ENCODE measurements at regions not wholly inside any gene's neighbourhood (a gene's known extent, or its start where the extent isn't known, plus 50 kb on each side); places are given as distances from the start of the nearest gene placed in this dataset.
"Not testable (repeated sequence)": the region's sequence is repeated elsewhere in the genome, so short reads cannot be mapped to it uniquely, and the experiment has no call there.

DNA sequence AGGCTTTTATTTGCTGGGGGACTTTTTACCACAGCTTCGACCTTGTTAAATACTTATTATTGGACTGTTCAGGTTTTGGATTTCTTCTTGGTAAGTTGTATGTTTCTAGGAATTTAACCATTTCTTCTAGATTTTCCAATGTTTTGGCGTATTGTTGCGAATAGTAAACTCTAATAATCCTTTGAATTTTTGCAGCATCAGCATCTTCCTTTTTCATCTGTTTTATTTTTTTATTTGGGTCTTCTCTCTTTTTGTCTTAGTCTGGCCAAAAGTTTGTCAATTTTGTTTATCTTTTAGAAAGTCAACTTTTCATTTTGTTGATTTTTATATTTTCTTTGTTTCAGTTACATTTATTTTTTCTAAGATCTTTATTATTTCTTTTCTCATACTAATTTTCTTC, 1272.0 kb downstream of the HACE1 start:
- no peak for DNase-seq
- H3K27ac Mint-ChIP-seq: no peak overlapping the region

GRCh38 chr6:103578115-103578514, 1281.6 kb downstream of the HACE1 start:
- ATAC-seq (no peak), DNase-seq (no peak)
- no peaks in the 10 kb centered on the region for H3K27me3 Mint-ChIP-seq
- peaks cover 5 to 13% of the 10 kb centered on the region in 2 donors for H3K9me3 Mint-ChIP-seq
- H3K27ac Mint-ChIP-seq: no peak overlapping the region
- H3K4me3 Mint-ChIP-seq: no peak overlapping the region
- no peaks in the 10 kb centered on the region for H3K4me1 Mint-ChIP-seq

More for the DNA sequence above, 1272.0 kb downstream of the HACE1 start:
- Mint-ChIP-seq H3K4me3 (no peak overlapping the region), H3K27me3 (no peaks in the 10 kb centered on the region), H3K4me1 (no peaks in the 10 kb centered on the region), H3K9me3 (peaks cover 6 to 16% of the 10 kb centered on the region in 2 donors)
- ATAC-seq: no peak

DNA sequence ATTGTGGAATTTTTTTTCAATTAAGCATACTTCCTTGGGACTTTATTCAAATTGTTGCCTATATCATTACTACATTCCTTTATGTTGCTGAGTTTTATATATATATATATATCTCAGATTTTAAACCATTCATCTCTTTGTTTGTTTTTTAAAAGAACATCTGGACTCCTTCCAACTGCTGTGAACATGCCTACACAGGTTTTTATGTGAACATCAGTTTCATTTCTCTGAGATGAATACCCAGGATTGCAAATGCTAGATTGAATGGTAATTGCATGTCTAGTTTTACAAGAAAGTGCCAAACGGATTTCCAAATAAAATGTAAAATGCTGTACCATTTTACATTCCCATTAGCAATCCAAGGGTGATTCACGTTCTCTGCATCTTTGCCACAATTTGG, 1289.3 kb downstream of the HACE1 start:
- no peak overlapping the region for H3K27ac Mint-ChIP-seq
- H3K4me1 Mint-ChIP-seq: no peaks in the 10 kb centered on the region
- DNase-seq: no peak
- H3K9me3 Mint-ChIP-seq: no peaks in the 10 kb centered on the region
- H3K4me3 Mint-ChIP-seq: no peak overlapping the region
- ATAC-seq: no peak
- no peaks in the 10 kb centered on the region for H3K27me3 Mint-ChIP-seq

DNA sequence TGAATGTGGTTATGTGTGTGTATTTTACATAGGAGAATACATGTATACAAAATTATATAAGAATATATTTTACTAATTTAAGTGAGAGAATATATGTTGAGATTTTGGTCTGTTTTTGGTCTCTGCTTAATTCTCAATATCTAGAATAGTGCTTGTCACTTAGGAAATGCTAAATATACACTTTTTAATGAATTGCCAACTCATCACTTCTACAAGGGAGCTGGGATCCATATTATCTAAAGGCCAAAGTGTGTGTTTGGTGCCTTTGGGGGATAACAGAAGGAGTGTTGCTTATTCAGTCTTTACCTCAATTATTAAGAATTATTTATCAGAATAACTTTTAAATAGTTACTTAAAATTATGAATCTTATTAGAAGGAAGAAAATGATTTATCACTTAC, 1304.8 kb downstream of the HACE1 start:
- Mint-ChIP-seq H3K27me3 (no peaks in the 10 kb centered on the region), H3K4me3 (no peak overlapping the region), H3K4me1 (no peaks in the 10 kb centered on the region), H3K9me3 (no peaks in the 10 kb centered on the region), H3K27ac (no peak overlapping the region)
- no peak for ATAC-seq
- DNase-seq: no peak

- H3K4me1 Mint-ChIP-seq: no peaks in the 10 kb centered on the region
- H3K9me3 Mint-ChIP-seq: peaks cover 7 to 22% of the 10 kb centered on the region in 2 donors
- no peak overlapping the region for H3K4me3 Mint-ChIP-seq
- DNase-seq: no peak
- H3K27ac Mint-ChIP-seq: no peak overlapping the region
- no peaks in the 10 kb centered on the region for H3K27me3 Mint-ChIP-seq
- no peak for ATAC-seq
Measured at GRCh38 chr6:103538381-103538780, 1321.3 kb downstream of the HACE1 start.

- no peak overlapping the region for H3K27ac Mint-ChIP-seq
- DNase-seq (no peak), ATAC-seq (no peak)
- no peaks in the 10 kb centered on the region for H3K27me3 Mint-ChIP-seq
- peaks cover 7 to 14% of the 10 kb centered on the region in 2 donors for H3K9me3 Mint-ChIP-seq
- H3K4me3 Mint-ChIP-seq: no peak overlapping the region
- H3K4me1 Mint-ChIP-seq: no peaks in the 10 kb centered on the region
Measured at GRCh38 chr6:103534814-103535213, 1324.9 kb downstream of the HACE1 start.

GRCh38 chr6:103534095-103534494, 1325.6 kb downstream of the HACE1 start:
- ATAC-seq (no peak), DNase-seq (no peak)
- Mint-ChIP-seq H3K4me3 (no peak overlapping the region), H3K9me3 (peaks cover 7 to 14% of the 10 kb centered on the region in 2 donors), H3K27me3 (no peaks in the 10 kb centered on the region), H3K4me1 (no peaks in the 10 kb centered on the region), H3K27ac (no peak overlapping the region)

GRCh38 chr6:103522045-103522444, 1337.7 kb downstream of the HACE1 start:
- Mint-ChIP-seq H3K4me3 (no peak overlapping the region), H3K27me3 (no peaks in the 10 kb centered on the region), H3K27ac (no peak overlapping the region), H3K9me3 (peaks cover 21 to 25% of the 10 kb centered on the region in 2 donors), H3K4me1 (no peaks in the 10 kb centered on the region)
- DNase-seq (no peak), ATAC-seq (no peak)

- no peaks in the 10 kb centered on the region for H3K9me3 Mint-ChIP-seq
- no peaks in the 10 kb centered on the region for H3K4me1 Mint-ChIP-seq
- H3K27me3 Mint-ChIP-seq: no peaks in the 10 kb centered on the region
- DNase-seq (no peak), ATAC-seq (no peak)
- no peak overlapping the region for H3K27ac Mint-ChIP-seq
- no peak overlapping the region for H3K4me3 Mint-ChIP-seq
Measured at GRCh38 chr6:103516336-103516735, 1343.4 kb downstream of the HACE1 start.

GRCh38 chr6:103507052-103507451, 1352.7 kb downstream of the HACE1 start:
- Mint-ChIP-seq H3K9me3 (peaks cover 0 to 4% of the 10 kb centered on the region in 2 donors), H3K27me3 (no peaks in the 10 kb centered on the region), H3K27ac (no peak overlapping the region), H3K4me1 (no peaks in the 10 kb centered on the region), H3K4me3 (no peak overlapping the region)
- DNase-seq (no peak), ATAC-seq (no peak)

GRCh38 chr6:103505155-103505518, 1354.6 kb downstream of the HACE1 start:
- DNase-seq (no peak), ATAC-seq (no peak)
- Mint-ChIP-seq H3K4me3 (no peak overlapping the region), H3K27ac (no peak overlapping the region), H3K9me3 (peaks cover 0 to 4% of the 10 kb centered on the region in 2 donors), H3K4me1 (no peaks in the 10 kb centered on the region), H3K27me3 (no peaks in the 10 kb centered on the region)

- ATAC-seq: no peak
- H3K4me1 Mint-ChIP-seq: no peaks in the 10 kb centered on the region
- no peak for DNase-seq
- H3K9me3 Mint-ChIP-seq: peaks cover 0 to 4% of the 10 kb centered on the region in 2 donors
- H3K4me3 Mint-ChIP-seq: no peak overlapping the region
- no peaks in the 10 kb centered on the region for H3K27me3 Mint-ChIP-seq
- H3K27ac Mint-ChIP-seq: no peak overlapping the region
Measured at GRCh38 chr6:103504501-103505154, 1355.1 kb downstream of the HACE1 start.

- not testable (repeated sequence) for H3K4me1 Mint-ChIP-seq, H3K4me3 Mint-ChIP-seq, H3K9me3 Mint-ChIP-seq, DNase-seq, ATAC-seq, H3K27me3 Mint-ChIP-seq, H3K27ac Mint-ChIP-seq
Measured at GRCh38 chr6:103496588-103496987, 1363.1 kb downstream of the HACE1 start.

GRCh38 chr6:103456652-103457051, 1403.1 kb downstream of the HACE1 start:
- DNase-seq (no peak), ATAC-seq (no peak)
- Mint-ChIP-seq H3K4me1 (no peaks in the 10 kb centered on the region), H3K27me3 (no peaks in the 10 kb centered on the region), H3K4me3 (no peak overlapping the region), H3K27ac (no peak overlapping the region), H3K9me3 (peaks cover 0 to 3% of the 10 kb centered on the region in 2 donors)

DNA sequence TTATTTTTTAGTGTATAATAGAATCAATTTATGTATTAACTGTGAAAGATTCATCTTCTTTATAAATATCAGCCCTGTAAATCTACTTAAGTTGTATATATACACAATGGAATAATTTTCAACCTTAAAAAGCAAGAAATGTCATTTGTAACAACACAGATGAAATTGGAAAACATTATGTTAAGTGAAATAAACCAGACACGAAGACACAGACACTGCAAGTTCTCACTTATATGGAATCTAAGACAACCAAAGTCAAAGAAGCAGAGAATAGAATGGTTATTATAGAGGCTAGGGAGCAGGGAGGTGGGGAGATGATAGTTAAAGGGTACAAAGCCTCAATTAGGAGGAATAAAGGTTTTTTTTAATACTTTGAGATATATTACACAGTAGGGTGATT, 1404.4 kb downstream of the HACE1 start:
- Mint-ChIP-seq H3K27me3 (no peaks in the 10 kb centered on the region), H3K9me3 (peaks cover 0 to 2% of the 10 kb centered on the region in 2 donors), H3K4me3 (no peak overlapping the region), H3K27ac (no peak overlapping the region), H3K4me1 (no peaks in the 10 kb centered on the region)
- ATAC-seq: no peak
- DNase-seq: no peak

DNA sequence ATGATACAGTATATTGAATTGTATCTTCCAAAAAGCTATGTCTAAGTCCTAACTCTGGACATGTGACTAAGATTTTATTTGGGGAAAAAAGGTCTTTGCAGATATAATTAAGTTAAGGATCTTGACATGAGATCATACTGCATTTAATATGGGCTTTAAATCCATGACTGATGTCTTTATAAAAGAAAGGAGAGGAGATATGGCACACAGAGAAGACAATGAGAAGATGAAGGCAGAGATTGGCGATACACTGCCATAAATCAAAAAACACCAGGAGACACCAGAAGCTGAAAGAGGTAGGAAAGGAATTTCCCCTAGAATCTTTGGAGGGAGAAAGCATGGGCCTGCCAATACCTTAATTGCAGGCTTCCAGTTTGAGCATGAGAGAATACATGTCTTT, 1450.2 kb downstream of the HACE1 start:
- no peak overlapping the region for H3K4me3 Mint-ChIP-seq
- no peak for DNase-seq
- no peaks in the 10 kb centered on the region for H3K4me1 Mint-ChIP-seq
- no peaks in the 10 kb centered on the region for H3K27me3 Mint-ChIP-seq
- ATAC-seq: no peak
- no peaks in the 10 kb centered on the region for H3K9me3 Mint-ChIP-seq
- H3K27ac Mint-ChIP-seq: no peak overlapping the region

GRCh38 chr6:103405321-103405720, 1454.4 kb downstream of the HACE1 start:
- Mint-ChIP-seq H3K9me3 (peaks cover 7 to 11% of the 10 kb centered on the region in 2 donors), H3K4me1 (no peaks in the 10 kb centered on the region), H3K27ac (no peak overlapping the region), H3K4me3 (no peak overlapping the region), H3K27me3 (no peaks in the 10 kb centered on the region)
- ATAC-seq: no peak
- no peak for DNase-seq

Data from stimulated activated naive CD8-positive, alpha-beta T cell treated with anti-CD3 and anti-CD28 coated beads, Interleukin-15, amount 100 ng/mL, for 72 hours (primary cell).